Activated B cell treated with CpG ODN at 0.5 μM for 24 hours (primary cell): ENCODE measurements at regions not wholly inside any gene's neighbourhood (a gene's known extent, or its start where the extent isn't known, plus 50 kb on each side); places are given as distances from the start of the nearest gene placed in this dataset.
"Not testable (repeated sequence)": the region's sequence is repeated elsewhere in the genome, so short reads cannot be mapped to it uniquely, and the experiment has no call there.

ENCODE experiments used
- ATAC-seq: fragments of 200-7000 bp; cut with Tn5 transposase; one replicate; pipeline ENCODE4 v1.10.0; 2021; ENCODE audit warnings: low read depth, mild to moderate bottlenecking, moderate library complexity
- CTCF ChIA-PET: fragments of 350-600 bp; sonication (Branson Sonifier 250); formaldehyde crosslinking; loops from one replicate; lab custom pipeline; 2021; ENCODE audit warnings: antibody characterized with exemption; lab: Charles Lee
- POLR2A ChIA-PET: fragments of 350-600 bp; sonication (Branson Sonifier 250); formaldehyde crosslinking; loops from one replicate; lab custom pipeline; 2021; ENCODE audit warnings: antibody characterized with exemption; lab: Charles Lee
- DNase-seq: peaks from one replicate; pipeline ENCODE4 v3.0.0; 2022
- H3K27ac Mint-ChIP-seq: one replicate; pipeline ENCODE4 v1.8.0; 2020; ENCODE audit warnings: mixed read lengths
- H3K27me3 Mint-ChIP-seq: one replicate; pipeline ENCODE4 v1.8.0; 2021; ENCODE audit warnings: mixed read lengths
- H3K36me3 Mint-ChIP-seq: one replicate; pipeline ENCODE4 v1.8.0; 2021; ENCODE audit warnings: low read depth, mixed read lengths
- H3K4me1 Mint-ChIP-seq: one replicate; pipeline ENCODE4 v1.8.0; 2021; ENCODE audit warnings: mixed read lengths
- H3K4me3 Mint-ChIP-seq: one replicate; pipeline ENCODE4 v1.8.0; 2020; ENCODE audit warnings: mild to moderate bottlenecking, mixed read lengths
- H3K9me3 Mint-ChIP-seq: one replicate; pipeline ENCODE4 v1.8.0; 2020; ENCODE audit warnings: mixed read lengths
- intact Hi-C: fragments of 100-400 bp; cut with micrococcal nuclease; formaldehyde crosslinking; loops from one replicate; pipeline ENCODE4 v1.15.1; 2024
- TF ChIP-seq, protein P1 (sequence below): fragments of 200-600 bp; IDR thresholded peaks from one replicate; pipeline ENCODE4 v1.8.0; 2022; ENCODE audit warnings: antibody characterized with exemption, mild to moderate bottlenecking

DNA sequence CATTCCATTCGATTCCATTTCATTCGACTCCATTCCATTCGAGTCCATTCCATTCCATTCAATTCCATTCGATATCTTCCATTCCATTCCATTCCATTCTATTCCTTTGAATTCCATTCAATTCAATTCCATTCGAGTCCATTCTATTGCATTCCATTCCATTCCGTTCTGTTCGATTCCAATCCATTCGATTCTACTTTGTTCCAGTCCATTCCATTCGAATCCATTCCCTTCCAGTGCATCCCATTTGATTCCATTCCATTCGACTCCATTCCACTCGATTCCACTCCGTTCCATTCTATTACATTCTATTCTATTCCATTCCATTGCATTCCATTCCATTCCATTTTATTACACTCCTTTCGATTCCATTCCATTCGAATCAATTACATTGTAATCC, 2588.5 kb upstream of the TPTE start:
- H3K4me3 Mint-ChIP-seq, H3K36me3 Mint-ChIP-seq, CTCF ChIA-PET, ATAC-seq, H3K27me3 Mint-ChIP-seq, DNase-seq, POLR2A ChIA-PET, H3K27ac Mint-ChIP-seq, H3K4me1 Mint-ChIP-seq, intact Hi-C loops: not testable (repeated sequence)
- TF ChIP-seq, protein P1, sequence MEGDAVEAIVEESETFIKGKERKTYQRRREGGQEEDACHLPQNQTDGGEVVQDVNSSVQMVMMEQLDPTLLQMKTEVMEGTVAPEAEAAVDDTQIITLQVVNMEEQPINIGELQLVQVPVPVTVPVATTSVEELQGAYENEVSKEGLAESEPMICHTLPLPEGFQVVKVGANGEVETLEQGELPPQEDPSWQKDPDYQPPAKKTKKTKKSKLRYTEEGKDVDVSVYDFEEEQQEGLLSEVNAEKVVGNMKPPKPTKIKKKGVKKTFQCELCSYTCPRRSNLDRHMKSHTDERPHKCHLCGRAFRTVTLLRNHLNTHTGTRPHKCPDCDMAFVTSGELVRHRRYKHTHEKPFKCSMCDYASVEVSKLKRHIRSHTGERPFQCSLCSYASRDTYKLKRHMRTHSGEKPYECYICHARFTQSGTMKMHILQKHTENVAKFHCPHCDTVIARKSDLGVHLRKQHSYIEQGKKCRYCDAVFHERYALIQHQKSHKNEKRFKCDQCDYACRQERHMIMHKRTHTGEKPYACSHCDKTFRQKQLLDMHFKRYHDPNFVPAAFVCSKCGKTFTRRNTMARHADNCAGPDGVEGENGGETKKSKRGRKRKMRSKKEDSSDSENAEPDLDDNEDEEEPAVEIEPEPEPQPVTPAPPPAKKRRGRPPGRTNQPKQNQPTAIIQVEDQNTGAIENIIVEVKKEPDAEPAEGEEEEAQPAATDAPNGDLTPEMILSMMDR, result peak; percentile 48
- peaks cover 97% of the 10 kb centered on the region for H3K9me3 Mint-ChIP-seq

DNA sequence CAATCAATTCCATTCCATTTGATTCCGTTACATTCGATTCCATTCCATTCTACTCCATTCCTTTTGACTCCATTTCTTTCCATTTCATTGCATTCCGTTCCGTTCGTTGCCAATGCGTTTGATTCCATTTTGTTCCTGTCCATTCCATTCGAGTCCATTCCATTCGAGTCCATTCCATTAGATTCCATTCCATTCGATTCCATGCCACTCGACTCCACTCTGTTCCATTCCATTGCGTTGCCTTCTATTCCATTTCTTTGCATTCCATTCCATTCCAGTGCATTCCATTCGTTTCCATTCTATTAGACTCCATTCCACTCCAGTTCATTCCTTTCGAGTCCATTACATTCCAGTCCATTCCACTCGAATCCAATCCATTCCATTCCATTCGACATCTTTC, 2587.5 kb upstream of the TPTE start:
- intact Hi-C loops, result no loop called here
- Mint-ChIP-seq H3K4me1 (no peaks in the 10 kb centered on the region), H3K36me3 (no peaks in the 10 kb centered on the region), H3K9me3 (peaks cover 95% of the 10 kb centered on the region), H3K27ac (no peak overlapping the region), H3K4me3 (no peak overlapping the region), H3K27me3 (no peaks in the 10 kb centered on the region)
- POLR2A ChIA-PET, result no interaction called here
- TF ChIP-seq, protein P1, result no peak
- CTCF ChIA-PET, result no interaction called here
- ATAC-seq, result no peak
- no peak for DNase-seq

DNA sequence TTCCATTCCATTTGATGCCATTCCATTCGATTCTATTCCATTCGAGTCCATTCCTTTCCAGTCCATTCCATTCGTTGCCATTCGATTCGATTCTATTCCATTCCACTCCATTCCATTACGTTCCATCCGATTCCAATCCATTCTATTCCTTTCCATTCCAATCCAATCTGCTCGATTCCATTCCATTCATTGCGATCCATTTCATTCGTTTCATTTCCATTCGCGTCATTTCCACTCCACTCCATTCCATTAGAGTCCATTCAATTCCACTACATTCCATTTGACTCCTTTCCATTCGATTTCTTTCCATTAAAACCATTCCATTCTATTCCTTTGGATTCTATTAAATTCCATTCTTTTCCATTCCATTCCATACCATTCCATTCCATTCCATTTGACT, 2584.1 kb upstream of the TPTE start:
- ATAC-seq, H3K27ac Mint-ChIP-seq, H3K4me3 Mint-ChIP-seq, H3K27me3 Mint-ChIP-seq, DNase-seq, H3K4me1 Mint-ChIP-seq, intact Hi-C loops, POLR2A ChIA-PET, H3K36me3 Mint-ChIP-seq, CTCF ChIA-PET: not testable (repeated sequence)
- H3K9me3 Mint-ChIP-seq, result peaks cover 99% of the 10 kb centered on the region

DNA sequence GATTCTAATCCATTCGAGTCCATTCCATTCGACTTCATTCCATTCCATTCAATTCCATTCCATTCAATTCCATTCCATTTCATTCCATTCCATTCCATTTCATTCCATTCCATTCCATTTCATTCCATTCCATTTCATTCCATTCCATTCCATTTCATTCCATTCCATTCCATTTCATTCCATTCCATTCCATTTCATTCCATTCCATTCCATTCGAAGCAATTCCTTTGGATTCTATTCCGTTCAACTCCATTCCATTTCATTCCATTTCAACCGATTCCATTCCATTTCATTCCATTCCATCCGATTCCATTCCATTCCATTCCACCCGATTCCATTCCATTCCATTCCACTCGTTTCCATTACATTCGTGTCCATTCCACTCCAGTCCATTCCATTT, 2583.2 kb upstream of the TPTE start:
- H3K27me3 Mint-ChIP-seq, intact Hi-C loops, ATAC-seq, H3K4me1 Mint-ChIP-seq, H3K27ac Mint-ChIP-seq, H3K36me3 Mint-ChIP-seq, CTCF ChIA-PET, DNase-seq, POLR2A ChIA-PET, H3K4me3 Mint-ChIP-seq: not testable (repeated sequence)
- peaks cover 99% of the 10 kb centered on the region for H3K9me3 Mint-ChIP-seq

DNA sequence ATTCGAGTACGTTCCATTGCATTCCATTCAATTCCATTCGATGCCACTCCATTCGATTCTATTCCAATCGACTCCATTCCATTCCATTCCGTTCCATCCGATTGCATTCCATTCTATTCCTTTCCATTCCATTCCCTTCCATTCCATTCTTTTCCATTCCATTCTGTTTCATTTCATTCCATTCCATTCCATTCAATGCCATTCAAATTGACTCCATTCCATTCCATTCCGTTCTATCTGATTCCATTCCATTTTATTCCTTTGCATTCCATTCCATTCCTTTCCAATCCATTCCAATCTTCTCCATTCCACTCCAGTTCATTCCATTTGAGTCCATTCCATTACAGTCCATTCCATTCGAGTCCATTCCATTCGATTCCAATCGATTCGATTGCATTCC, 2580.0 kb upstream of the TPTE start:
- H3K27me3 Mint-ChIP-seq, CTCF ChIA-PET, POLR2A ChIA-PET, H3K4me1 Mint-ChIP-seq, H3K4me3 Mint-ChIP-seq, ATAC-seq, H3K36me3 Mint-ChIP-seq, DNase-seq, H3K27ac Mint-ChIP-seq, intact Hi-C loops: not testable (repeated sequence)
- H3K9me3 Mint-ChIP-seq, result peaks cover 97% of the 10 kb centered on the region

DNA sequence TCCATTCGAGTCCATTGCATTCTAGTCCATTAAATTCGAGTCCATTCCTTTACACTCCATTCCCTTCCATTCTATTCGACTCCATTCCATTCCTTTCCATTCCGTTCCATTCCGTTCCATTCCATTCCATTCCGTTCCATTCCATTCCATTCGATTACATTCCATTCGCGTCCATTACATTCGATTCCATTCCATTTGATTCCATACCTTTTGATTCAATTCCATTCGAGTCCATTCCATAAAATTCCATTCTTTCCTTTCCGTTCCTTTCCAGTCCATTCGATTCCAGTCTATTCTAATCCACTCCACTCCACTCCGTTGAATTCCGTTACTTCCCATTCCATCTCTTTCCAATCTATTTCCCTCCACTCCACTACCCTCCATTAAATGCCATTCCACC, 2579.2 kb upstream of the TPTE start:
- DNase-seq, H3K4me1 Mint-ChIP-seq, intact Hi-C loops, CTCF ChIA-PET, POLR2A ChIA-PET, H3K36me3 Mint-ChIP-seq, H3K27me3 Mint-ChIP-seq, ATAC-seq, H3K4me3 Mint-ChIP-seq, H3K27ac Mint-ChIP-seq: not testable (repeated sequence)
- peaks cover 97% of the 10 kb centered on the region for H3K9me3 Mint-ChIP-seq

DNA sequence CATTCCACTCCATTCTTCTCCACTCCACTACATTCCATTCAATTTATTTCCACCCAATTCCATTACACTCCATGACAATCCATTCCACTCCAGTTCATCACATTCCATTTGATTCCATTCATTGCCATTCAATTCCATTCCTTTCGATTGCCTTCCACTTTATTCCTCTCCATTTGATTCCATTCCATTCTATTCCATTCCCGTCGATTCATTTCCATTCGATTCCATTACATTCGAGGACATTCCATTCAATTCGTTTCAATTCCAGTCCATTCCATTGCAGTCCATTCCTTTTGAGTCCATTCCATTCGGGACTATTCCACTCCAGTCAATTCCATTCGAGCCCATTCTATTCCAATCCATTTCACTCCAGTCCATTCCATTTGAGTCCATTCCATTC, 2577.8 kb upstream of the TPTE start:
- H3K36me3 Mint-ChIP-seq, H3K27ac Mint-ChIP-seq, H3K4me3 Mint-ChIP-seq, intact Hi-C loops, ATAC-seq, CTCF ChIA-PET, DNase-seq, POLR2A ChIA-PET, H3K4me1 Mint-ChIP-seq, H3K27me3 Mint-ChIP-seq: not testable (repeated sequence)
- peaks cover 98% of the 10 kb centered on the region for H3K9me3 Mint-ChIP-seq

DNA sequence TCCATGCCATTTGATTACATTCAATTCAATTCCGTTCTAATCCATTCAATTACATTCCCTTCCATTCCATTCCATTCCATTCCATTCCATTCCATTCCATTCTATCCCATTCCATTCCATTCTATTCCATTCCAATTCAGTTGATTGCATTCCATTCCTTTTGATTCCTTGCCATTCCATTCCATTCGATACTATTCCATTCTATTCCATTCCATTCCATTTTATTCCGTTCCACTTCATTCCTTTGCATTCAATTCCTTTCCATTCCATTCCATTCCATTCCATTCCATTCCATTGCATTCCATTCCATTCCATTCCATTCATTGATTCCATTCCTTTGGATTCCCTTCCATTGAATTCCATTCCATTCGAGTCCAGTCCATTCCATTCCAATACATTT, 2574.0 kb upstream of the TPTE start:
- ChIA-PET POLR2A (no interaction called here), CTCF (no interaction called here)
- Mint-ChIP-seq H3K9me3 (peaks cover 98% of the 10 kb centered on the region), H3K36me3 (no peaks in the 10 kb centered on the region), H3K27me3 (no peaks in the 10 kb centered on the region), H3K4me1 (no peaks in the 10 kb centered on the region), H3K27ac (no peak overlapping the region), H3K4me3 (no peak overlapping the region)
- intact Hi-C loops, result no loop called here
- DNase-seq, result no peak
- no peak for ATAC-seq
- TF ChIP-seq, protein P1, result no peak

DNA sequence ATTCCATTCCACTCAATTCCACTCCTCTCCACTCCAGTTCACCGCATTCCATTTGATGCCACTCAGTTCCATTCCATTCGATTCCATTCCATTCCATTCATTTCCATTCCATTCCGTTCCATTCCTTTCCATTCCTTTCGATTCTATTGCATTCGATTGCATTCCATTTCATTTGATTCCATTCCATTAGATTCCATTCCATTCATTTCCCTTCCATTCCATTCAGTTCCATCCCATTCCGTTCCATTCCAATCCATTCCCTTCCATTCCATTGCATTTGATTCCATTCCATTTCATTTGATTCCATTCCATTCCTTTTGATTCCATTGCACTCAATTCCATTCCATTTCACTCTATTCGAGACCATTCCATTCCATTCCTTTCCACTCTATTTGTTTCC, 2572.7 kb upstream of the TPTE start:
- peaks cover 98% of the 10 kb centered on the region for H3K9me3 Mint-ChIP-seq
- intact Hi-C loops, H3K4me3 Mint-ChIP-seq, H3K4me1 Mint-ChIP-seq, POLR2A ChIA-PET, H3K27ac Mint-ChIP-seq, CTCF ChIA-PET, H3K36me3 Mint-ChIP-seq, ATAC-seq, DNase-seq, H3K27me3 Mint-ChIP-seq: not testable (repeated sequence)
